MM.1S (cell line): ENCODE measurements at regions not wholly inside any gene's neighbourhood (a gene's known extent, or its start where the extent isn't known, plus 50 kb on each side); places are given as distances from the start of the nearest gene placed in this dataset.

Source experiments
- DNase-seq: peaks from one replicate; pipeline ENCODE4 v3.0.0-alpha.2; 2015
- H2AFZ ChIP-seq: fragments of 300-600 bp; sonication (generic); 2 replicates; pipeline ENCODE4 v1.6.0; 2016; ENCODE audit warnings: antibody characterized with exemption, low read length
- H3F3A ChIP-seq: fragments of 300-600 bp; sonication (generic); 2 replicates; pipeline ENCODE4 v1.6.1; 2016; ENCODE audit warnings: mild to moderate bottlenecking, antibody characterized with exemption, low read length, moderate library complexity, mixed read lengths; ENCODE audit not compliant: insufficient read depth
- H3K27ac ChIP-seq: fragments of 300-600 bp; sonication (generic); 2 replicates; pipeline ENCODE4 v1.5.1; 2016; ENCODE audit warnings: mild to moderate bottlenecking, low read length
- H3K27me3 ChIP-seq: fragments of 300-600 bp; sonication (generic); replicated peaks from 2 replicates; pipeline ENCODE4 v1.6.0; 2016; ENCODE audit warnings: low read length; ENCODE audit not compliant: insufficient read depth
- H3K36me3 ChIP-seq: fragments of 300-600 bp; sonication (generic); replicated peaks from 2 replicates; pipeline ENCODE4 v1.6.1; 2016; ENCODE audit warnings: mild to moderate bottlenecking, low read length, mixed read lengths; ENCODE audit not compliant: insufficient read depth
- H3K4me1 ChIP-seq: fragments of 300-600 bp; sonication (generic); 2 replicates; pipeline ENCODE4 v1.6.1; 2016; ENCODE audit warnings: low read length, mixed read lengths
- H3K4me2 ChIP-seq: fragments of 300-600 bp; sonication (generic); 2 replicates; pipeline ENCODE4 v1.6.0; 2016; ENCODE audit warnings: low read depth, low read length
- H3K4me3 ChIP-seq: fragments of 300-600 bp; sonication (generic); 2 replicates; pipeline ENCODE4 v1.5.1; 2016; ENCODE audit warnings: low read length, mixed read lengths
- H3K79me2 ChIP-seq: fragments of 300-600 bp; sonication (generic); 2 replicates; pipeline ENCODE4 v1.6.1; 2016; ENCODE audit warnings: mixed run types, low read length, mixed read lengths
- H3K9ac ChIP-seq: fragments of 300-600 bp; sonication (generic); 2 replicates; pipeline ENCODE4 v1.6.1; 2016; ENCODE audit warnings: low read length, mixed read lengths
- H3K9me2 ChIP-seq: fragments of 300-600 bp; sonication (generic); replicated peaks from 2 replicates; pipeline ENCODE4 v1.6.1; 2016; ENCODE audit warnings: mild to moderate bottlenecking, low read length, mixed read lengths; ENCODE audit not compliant: insufficient read depth
- H3K9me3 ChIP-seq: fragments of 300-600 bp; sonication (generic); replicated peaks from 2 replicates; pipeline ENCODE4 v1.6.1; 2016; ENCODE audit warnings: mild to moderate bottlenecking, low read length, mixed read lengths; ENCODE audit not compliant: insufficient read depth
- H4K20me1 ChIP-seq: fragments of 300-600 bp; sonication (generic); 2 replicates; pipeline ENCODE4 v1.6.1; 2016; ENCODE audit warnings: mild to moderate bottlenecking, low read length, moderate library complexity, mixed read lengths; ENCODE audit not compliant: insufficient read depth
- EZH2 ChIP-seq: fragments of 300-600 bp; sonication (generic); optimal IDR thresholded peaks from 2 replicates; pipeline ENCODE3; 2017; ENCODE audit warnings: low read depth, mild to moderate bottlenecking, antibody characterized with exemption, low read length, mixed read lengths
- EZH2phosphoT487 ChIP-seq: fragments of 300-600 bp; sonication (generic); IDR thresholded peaks from 2 replicates; pipeline ENCODE4 v1.6.1; 2018; ENCODE audit warnings: antibody characterized with exemption, low read length
- TF ChIP-seq, protein P1 (sequence below): fragments of 300-600 bp; sonication (generic); IDR thresholded peaks from 2 replicates; pipeline ENCODE4 v1.5.1; 2016; ENCODE audit warnings: antibody characterized with exemption, low read length, mixed read lengths

DNA sequence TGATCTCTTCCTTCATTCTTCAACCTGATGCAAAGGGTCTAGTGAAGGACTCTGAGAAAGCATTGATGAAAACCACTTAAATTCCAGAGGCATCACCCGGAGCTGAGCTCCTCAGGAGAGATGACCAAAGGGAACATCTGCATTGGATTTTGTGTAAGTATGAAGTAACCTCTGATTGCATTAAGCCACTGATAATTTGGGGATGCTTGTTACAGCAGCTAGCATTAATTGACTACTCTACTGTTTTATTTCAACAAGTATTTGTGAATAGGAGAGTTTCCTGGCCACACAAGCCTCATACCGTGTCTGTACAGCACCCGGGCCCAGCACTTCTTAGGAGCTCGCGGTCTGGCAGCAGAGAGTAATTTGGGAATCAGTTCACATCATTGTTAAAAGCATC lies 250.7 kb upstream of the POU3F1 start:
- Histone ChIP-seq H3K4me2 (no peak overlapping the region), H2AFZ (no peak overlapping the region), H3K9ac (no peak overlapping the region), H3K9me3 (no peaks in the 10 kb centered on the region), H4K20me1 (no peaks in the 10 kb centered on the region), H3K27ac (no peak overlapping the region), H3K9me2 (no peaks in the 10 kb centered on the region), H3K4me1 (no peaks in the 10 kb centered on the region), H3K27me3 (no peaks in the 10 kb centered on the region), H3F3A (no peaks in the 10 kb centered on the region), H3K4me3 (no peak overlapping the region), H3K36me3 (no peaks in the 10 kb centered on the region), H3K79me2 (no peaks in the 10 kb centered on the region)
- no peak for DNase-seq
- TF ChIP-seq EZH2 (no peak), EZH2phosphoT487 (no peak)
- TF ChIP-seq, protein P1, sequence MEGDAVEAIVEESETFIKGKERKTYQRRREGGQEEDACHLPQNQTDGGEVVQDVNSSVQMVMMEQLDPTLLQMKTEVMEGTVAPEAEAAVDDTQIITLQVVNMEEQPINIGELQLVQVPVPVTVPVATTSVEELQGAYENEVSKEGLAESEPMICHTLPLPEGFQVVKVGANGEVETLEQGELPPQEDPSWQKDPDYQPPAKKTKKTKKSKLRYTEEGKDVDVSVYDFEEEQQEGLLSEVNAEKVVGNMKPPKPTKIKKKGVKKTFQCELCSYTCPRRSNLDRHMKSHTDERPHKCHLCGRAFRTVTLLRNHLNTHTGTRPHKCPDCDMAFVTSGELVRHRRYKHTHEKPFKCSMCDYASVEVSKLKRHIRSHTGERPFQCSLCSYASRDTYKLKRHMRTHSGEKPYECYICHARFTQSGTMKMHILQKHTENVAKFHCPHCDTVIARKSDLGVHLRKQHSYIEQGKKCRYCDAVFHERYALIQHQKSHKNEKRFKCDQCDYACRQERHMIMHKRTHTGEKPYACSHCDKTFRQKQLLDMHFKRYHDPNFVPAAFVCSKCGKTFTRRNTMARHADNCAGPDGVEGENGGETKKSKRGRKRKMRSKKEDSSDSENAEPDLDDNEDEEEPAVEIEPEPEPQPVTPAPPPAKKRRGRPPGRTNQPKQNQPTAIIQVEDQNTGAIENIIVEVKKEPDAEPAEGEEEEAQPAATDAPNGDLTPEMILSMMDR, result no peak

DNA sequence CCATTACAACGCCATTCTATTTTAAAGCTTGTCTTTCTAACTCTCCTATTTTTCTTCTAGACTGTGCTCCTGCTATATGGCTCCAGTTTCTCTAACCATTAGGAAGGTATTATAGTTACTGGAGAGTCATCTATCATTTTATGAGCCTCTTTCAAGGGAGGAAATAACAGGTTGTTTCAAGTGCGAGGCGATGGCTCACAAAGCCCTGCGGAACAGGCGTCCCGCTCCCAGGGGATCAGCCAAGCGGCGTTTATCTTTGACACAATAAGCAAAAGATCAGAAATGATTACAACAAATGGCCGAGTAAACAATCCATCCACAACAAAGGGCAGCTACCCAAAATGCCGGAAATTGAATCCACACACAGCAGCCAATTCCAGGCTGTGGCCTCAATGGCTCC lies 249.5 kb upstream of the POU3F1 start:
- DNase-seq, result no peak
- Histone ChIP-seq H2AFZ (no peak overlapping the region), H3K36me3 (no peaks in the 10 kb centered on the region), H4K20me1 (no peaks in the 10 kb centered on the region), H3K4me2 (no peak overlapping the region), H3F3A (no peaks in the 10 kb centered on the region), H3K9me2 (no peaks in the 10 kb centered on the region), H3K4me3 (no peak overlapping the region), H3K79me2 (no peaks in the 10 kb centered on the region), H3K9me3 (no peaks in the 10 kb centered on the region), H3K4me1 (no peaks in the 10 kb centered on the region), H3K27me3 (no peaks in the 10 kb centered on the region), H3K9ac (no peak overlapping the region), H3K27ac (no peak overlapping the region)
- TF ChIP-seq EZH2, result no peak
- no peak for TF ChIP-seq EZH2phosphoT487
- TF ChIP-seq, protein P1, result no peak

DNA sequence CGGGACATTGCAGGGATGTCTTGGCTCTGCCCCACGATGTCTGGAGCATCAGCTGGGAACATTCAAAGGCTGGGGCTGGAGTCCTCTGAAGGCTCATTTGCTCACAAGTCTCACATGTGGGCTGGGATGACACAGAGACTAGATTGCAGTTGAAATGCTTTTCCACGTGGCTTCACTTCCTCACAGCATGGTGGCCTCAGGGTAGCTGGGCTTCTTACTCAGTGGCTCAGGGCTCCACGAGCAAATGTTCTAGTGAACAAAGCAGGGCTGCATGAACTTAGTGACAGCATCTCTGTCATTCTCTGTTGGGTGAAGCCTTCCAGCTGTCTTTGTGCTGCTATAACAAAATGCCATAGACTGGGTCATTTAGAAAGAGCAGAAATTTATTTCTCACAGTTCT lies 247.0 kb upstream of the POU3F1 start:
- H3K9me2 ChIP-seq, result no peaks in the 10 kb centered on the region
- no peaks in the 10 kb centered on the region for H3K27me3 ChIP-seq
- no peaks in the 10 kb centered on the region for H3K36me3 ChIP-seq
- H3K27ac ChIP-seq, result no peak overlapping the region
- no peak for TF ChIP-seq EZH2
- TF ChIP-seq EZH2phosphoT487, result no peak
- TF ChIP-seq, protein P1, result no peak
- H3K79me2 ChIP-seq, result no peaks in the 10 kb centered on the region
- no peak overlapping the region for H3K4me3 ChIP-seq
- H3K9ac ChIP-seq, result no peak overlapping the region
- no peaks in the 10 kb centered on the region for H3F3A ChIP-seq
- no peaks in the 10 kb centered on the region for H3K9me3 ChIP-seq
- H3K4me1 ChIP-seq, result no peaks in the 10 kb centered on the region
- no peaks in the 10 kb centered on the region for H4K20me1 ChIP-seq
- no peak overlapping the region for H3K4me2 ChIP-seq
- DNase-seq, result no peak
- no peak overlapping the region for H2AFZ ChIP-seq
